ENCODE measurements at regions not wholly inside any gene's neighbourhood (a gene's known extent, or its start where the extent isn't known, plus 50 kb on each side); places are given as distances from the start of the nearest gene placed in this dataset.

GRCh38 chr1:4972761-4973320 lies 318.4 kb downstream of the AJAP1 start:
- no peaks in the 10 kb centered on the region for H3K4me1 ChIP-seq
- no peaks in the 10 kb centered on the region for H3K36me3 ChIP-seq
- no peak overlapping the region for H3K27ac ChIP-seq
- in situ Hi-C loops (cut with MboI; ENCODE audit: low sequenced_read_pairs in 4 of 4) (no loop called here), intact Hi-C loops (cut with DNase I; ENCODE audit: low total_unique reads) (no loop called here)
- H3K4me3 ChIP-seq, result no peak overlapping the region
- ATAC-seq, result no peak
- no peak for TF ChIP-seq POLR2A (IDR thresholded peaks at IDR 0.05)
- TF ChIP-seq CTCF (IDR thresholded peaks at IDR 0.05 in 4 of 5, conservative IDR thresholded peaks at IDR 0.05 in 1 of 5), result no peak
- no peaks in the 10 kb centered on the region for H3K9me3 ChIP-seq
- H3K27me3 ChIP-seq, result no peaks in the 10 kb centered on the region
- no peak for DNase-seq

- Histone ChIP-seq H3K4me1 (no peaks in the 10 kb centered on the region), H3K36me3 (no peaks in the 10 kb centered on the region), H3K4me3 (no peak overlapping the region), H3K27me3 (no peaks in the 10 kb centered on the region), H3K9me3 (no peaks in the 10 kb centered on the region), H3K27ac (no peak overlapping the region)
- DNase-seq (no peak), ATAC-seq (no peak)
- intact Hi-C loops (cut with DNase I; ENCODE audit: low total_unique reads) (no loop called here), in situ Hi-C loops (cut with MboI; ENCODE audit: low sequenced_read_pairs in 4 of 4) (no loop called here)
- no peak for TF ChIP-seq POLR2A (IDR thresholded peaks at IDR 0.05)
- no peak for TF ChIP-seq CTCF (IDR thresholded peaks at IDR 0.05 in 4 of 5, conservative IDR thresholded peaks at IDR 0.05 in 1 of 5)
Measured at GRCh38 chr1:4971666-4972065, 317.3 kb downstream of the AJAP1 start.

- intact Hi-C loops (cut with DNase I; ENCODE audit: low total_unique reads) (no loop called here), in situ Hi-C loops (cut with MboI; ENCODE audit: low sequenced_read_pairs in 4 of 4) (no loop called here)
- TF ChIP-seq CTCF (IDR thresholded peaks at IDR 0.05 in 4 of 5, conservative IDR thresholded peaks at IDR 0.05 in 1 of 5) (no peak), POLR2A (IDR thresholded peaks at IDR 0.05) (no peak)
- Histone ChIP-seq H3K4me3 (no peak overlapping the region), H3K36me3 (no peaks in the 10 kb centered on the region), H3K27ac (no peak overlapping the region), H3K4me1 (no peaks in the 10 kb centered on the region), H3K9me3 (no peaks in the 10 kb centered on the region), H3K27me3 (no peaks in the 10 kb centered on the region)
- DNase-seq, result no peak
- ATAC-seq, result no peak
Measured at GRCh38 chr1:4970532-4970931, 316.1 kb downstream of the AJAP1 start.

- Histone ChIP-seq H3K27ac (no peak overlapping the region), H3K36me3 (no peaks in the 10 kb centered on the region), H3K4me1 (no peaks in the 10 kb centered on the region), H3K27me3 (no peaks in the 10 kb centered on the region), H3K4me3 (no peak overlapping the region), H3K9me3 (no peaks in the 10 kb centered on the region)
- DNase-seq, result no peak
- TF ChIP-seq CTCF (IDR thresholded peaks at IDR 0.05 in 4 of 5, conservative IDR thresholded peaks at IDR 0.05 in 1 of 5) (no peak), POLR2A (IDR thresholded peaks at IDR 0.05) (no peak)
- no peak for ATAC-seq
- intact Hi-C loops (cut with DNase I; ENCODE audit: low total_unique reads) (no loop called here), in situ Hi-C loops (cut with MboI; ENCODE audit: low sequenced_read_pairs in 4 of 4) (no loop called here)
Measured at GRCh38 chr1:4969556-4970129, 315.2 kb downstream of the AJAP1 start.

Data from gastrocnemius medialis (tissue), 4 donors.